ENCODE measurements at regions not wholly inside any gene's neighbourhood (a gene's known extent, or its start where the extent isn't known, plus 50 kb on each side); places are given as distances from the start of the nearest gene placed in this dataset.

DNA sequence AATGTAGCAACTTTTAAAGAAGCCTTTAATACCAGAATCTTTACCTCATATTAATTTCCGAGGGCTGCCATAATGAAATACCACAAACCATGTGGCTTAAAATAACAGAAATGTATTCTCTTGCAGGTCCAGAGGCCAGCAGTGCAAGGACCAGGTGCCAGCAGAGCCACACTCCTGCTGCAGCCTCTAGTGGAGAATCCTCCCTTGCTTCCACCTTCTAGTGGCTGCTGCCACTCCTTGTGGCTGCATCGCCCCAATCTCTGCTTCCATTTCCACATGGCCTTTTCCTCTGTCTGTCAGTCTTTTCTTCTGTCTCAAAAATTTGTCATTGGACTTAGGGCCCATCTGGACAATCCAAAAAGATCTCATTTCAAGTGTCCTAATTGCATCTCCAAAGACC lies 401.5 kb downstream of the EFNA5 start (continued):
- TF ChIP-seq, protein P1, sequence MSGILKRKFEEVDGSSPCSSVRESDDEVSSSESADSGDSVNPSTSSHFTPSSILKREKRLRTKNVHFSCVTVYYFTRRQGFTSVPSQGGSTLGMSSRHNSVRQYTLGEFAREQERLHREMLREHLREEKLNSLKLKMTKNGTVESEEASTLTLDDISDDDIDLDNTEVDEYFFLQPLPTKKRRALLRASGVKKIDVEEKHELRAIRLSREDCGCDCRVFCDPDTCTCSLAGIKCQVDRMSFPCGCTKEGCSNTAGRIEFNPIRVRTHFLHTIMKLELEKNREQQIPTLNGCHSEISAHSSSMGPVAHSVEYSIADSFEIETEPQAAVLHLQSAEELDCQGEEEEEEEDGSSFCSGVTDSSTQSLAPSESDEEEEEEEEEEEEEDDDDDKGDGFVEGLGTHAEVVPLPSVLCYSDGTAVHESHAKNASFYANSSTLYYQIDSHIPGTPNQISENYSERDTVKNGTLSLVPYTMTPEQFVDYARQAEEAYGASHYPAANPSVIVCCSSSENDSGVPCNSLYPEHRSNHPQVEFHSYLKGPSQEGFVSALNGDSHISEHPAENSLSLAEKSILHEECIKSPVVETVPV (CRISPR knock-in tag; IDR thresholded peaks at IDR 0.05), result no peak

DNA sequence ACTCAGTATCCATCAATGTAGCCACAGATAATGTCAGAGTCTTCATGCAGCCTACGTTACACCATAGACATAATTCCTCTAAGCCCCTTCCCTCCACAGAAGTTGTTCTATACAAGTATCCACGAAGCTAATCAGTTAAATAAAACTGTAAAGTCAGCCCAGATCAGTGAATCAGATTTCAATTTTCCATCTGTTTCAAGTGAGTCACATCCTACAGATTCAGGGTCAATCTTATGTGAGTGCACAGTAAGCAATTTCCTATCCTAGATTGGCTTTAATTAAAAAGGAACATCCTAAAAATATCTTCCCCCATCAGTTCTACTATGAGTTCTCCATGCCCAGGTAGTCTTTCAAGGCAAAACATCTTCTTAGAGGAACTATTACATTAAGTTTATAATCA lies 402.5 kb downstream of the EFNA5 start:
- ATAC-seq, result no peak
- TF ChIP-seq TOX (CRISPR knock-in tag; IDR thresholded peaks at IDR 0.05; ENCODE audit: borderline replicate concordance), result no peak
- TF ChIP-seq, protein P1 (CRISPR knock-in tag; IDR thresholded peaks at IDR 0.05), result no peak
- no peak for TF ChIP-seq ZC3H10 (CRISPR knock-in tag; IDR thresholded peaks at IDR 0.05)
- TF ChIP-seq, protein P2, sequence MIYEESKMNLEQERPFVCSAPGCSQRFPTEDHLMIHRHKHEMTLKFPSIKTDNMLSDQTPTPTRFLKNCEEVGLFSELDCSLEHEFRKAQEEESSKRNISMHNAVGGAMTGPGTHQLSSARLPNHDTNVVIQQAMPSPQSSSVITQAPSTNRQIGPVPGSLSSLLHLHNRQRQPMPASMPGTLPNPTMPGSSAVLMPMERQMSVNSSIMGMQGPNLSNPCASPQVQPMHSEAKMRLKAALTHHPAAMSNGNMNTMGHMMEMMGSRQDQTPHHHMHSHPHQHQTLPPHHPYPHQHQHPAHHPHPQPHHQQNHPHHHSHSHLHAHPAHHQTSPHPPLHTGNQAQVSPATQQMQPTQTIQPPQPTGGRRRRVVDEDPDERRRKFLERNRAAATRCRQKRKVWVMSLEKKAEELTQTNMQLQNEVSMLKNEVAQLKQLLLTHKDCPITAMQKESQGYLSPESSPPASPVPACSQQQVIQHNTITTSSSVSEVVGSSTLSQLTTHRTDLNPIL (CRISPR knock-in tag; IDR thresholded peaks at IDR 0.05; ENCODE audit: low read depth), result no peak
- TF ChIP-seq PPARA (CRISPR knock-in tag; IDR thresholded peaks at IDR 0.05; ENCODE audit: borderline replicate concordance), result no peak
- no peak for TF ChIP-seq ARNTL (CRISPR knock-in tag; IDR thresholded peaks at IDR 0.05; ENCODE audit: borderline replicate concordance, low read depth)
- no peak for TF ChIP-seq ZNF70 (CRISPR knock-in tag; IDR thresholded peaks at IDR 0.05)
- TF ChIP-seq ISL1 (CRISPR knock-in tag; IDR thresholded peaks at IDR 0.05), result no peak
- TF ChIP-seq, protein P3, sequence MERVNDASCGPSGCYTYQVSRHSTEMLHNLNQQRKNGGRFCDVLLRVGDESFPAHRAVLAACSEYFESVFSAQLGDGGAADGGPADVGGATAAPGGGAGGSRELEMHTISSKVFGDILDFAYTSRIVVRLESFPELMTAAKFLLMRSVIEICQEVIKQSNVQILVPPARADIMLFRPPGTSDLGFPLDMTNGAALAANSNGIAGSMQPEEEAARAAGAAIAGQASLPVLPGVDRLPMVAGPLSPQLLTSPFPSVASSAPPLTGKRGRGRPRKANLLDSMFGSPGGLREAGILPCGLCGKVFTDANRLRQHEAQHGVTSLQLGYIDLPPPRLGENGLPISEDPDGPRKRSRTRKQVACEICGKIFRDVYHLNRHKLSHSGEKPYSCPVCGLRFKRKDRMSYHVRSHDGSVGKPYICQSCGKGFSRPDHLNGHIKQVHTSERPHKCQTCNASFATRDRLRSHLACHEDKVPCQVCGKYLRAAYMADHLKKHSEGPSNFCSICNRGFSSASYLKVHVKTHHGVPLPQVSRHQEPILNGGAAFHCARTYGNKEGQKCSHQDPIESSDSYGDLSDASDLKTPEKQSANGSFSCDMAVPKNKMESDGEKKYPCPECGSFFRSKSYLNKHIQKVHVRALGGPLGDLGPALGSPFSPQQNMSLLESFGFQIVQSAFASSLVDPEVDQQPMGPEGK (CRISPR knock-in tag; IDR thresholded peaks at IDR 0.05; ENCODE audit: borderline replicate concordance), result no peak
- TF ChIP-seq OSR1 (CRISPR knock-in tag; IDR thresholded peaks at IDR 0.05), result no peak
- TF ChIP-seq ZNF8 (CRISPR knock-in tag; IDR thresholded peaks at IDR 0.05), result no peak
- TF ChIP-seq TCF4 (CRISPR knock-in tag; IDR thresholded peaks at IDR 0.05; ENCODE audit: borderline replicate concordance), result no peak
- no peak for TF ChIP-seq ZFP3 (CRISPR knock-in tag; IDR thresholded peaks at IDR 0.05)
- TF ChIP-seq, protein P4, sequence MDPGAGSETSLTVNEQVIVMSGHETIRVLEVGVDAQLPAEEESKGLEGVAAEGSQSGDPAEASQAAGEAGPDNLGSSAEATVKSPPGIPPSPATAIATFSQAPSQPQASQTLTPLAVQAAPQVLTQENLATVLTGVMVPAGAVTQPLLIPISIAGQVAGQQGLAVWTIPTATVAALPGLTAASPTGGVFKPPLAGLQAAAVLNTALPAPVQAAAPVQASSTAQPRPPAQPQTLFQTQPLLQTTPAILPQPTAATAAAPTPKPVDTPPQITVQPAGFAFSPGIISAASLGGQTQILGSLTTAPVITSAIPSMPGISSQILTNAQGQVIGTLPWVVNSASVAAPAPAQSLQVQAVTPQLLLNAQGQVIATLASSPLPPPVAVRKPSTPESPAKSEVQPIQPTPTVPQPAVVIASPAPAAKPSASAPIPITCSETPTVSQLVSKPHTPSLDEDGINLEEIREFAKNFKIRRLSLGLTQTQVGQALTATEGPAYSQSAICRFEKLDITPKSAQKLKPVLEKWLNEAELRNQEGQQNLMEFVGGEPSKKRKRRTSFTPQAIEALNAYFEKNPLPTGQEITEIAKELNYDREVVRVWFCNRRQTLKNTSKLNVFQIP (CRISPR knock-in tag; IDR thresholded peaks at IDR 0.05; ENCODE audit: borderline replicate concordance, low read depth), result no peak
- TF ChIP-seq SNAI2 (CRISPR knock-in tag; IDR thresholded peaks at IDR 0.05), result no peak

DNA sequence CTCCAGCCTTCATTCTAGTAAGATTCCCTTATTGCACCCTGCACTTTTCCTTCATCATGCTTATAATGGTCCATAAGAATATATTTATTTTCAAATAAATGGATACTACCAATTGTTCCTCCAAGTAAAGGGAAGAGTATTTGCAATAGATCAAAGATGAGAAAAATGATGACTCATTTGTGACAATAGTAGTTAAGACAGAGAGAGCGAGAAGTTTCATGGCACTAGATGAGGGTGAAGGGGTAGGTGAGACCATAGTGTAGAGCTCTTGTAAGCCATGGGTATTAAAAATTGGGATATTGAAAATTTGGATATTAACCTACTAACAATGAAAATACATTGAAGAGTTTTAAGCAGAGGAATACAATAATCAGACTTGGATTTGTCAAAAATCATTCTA lies 404.6 kb downstream of the EFNA5 start:
- TF ChIP-seq, protein P5, sequence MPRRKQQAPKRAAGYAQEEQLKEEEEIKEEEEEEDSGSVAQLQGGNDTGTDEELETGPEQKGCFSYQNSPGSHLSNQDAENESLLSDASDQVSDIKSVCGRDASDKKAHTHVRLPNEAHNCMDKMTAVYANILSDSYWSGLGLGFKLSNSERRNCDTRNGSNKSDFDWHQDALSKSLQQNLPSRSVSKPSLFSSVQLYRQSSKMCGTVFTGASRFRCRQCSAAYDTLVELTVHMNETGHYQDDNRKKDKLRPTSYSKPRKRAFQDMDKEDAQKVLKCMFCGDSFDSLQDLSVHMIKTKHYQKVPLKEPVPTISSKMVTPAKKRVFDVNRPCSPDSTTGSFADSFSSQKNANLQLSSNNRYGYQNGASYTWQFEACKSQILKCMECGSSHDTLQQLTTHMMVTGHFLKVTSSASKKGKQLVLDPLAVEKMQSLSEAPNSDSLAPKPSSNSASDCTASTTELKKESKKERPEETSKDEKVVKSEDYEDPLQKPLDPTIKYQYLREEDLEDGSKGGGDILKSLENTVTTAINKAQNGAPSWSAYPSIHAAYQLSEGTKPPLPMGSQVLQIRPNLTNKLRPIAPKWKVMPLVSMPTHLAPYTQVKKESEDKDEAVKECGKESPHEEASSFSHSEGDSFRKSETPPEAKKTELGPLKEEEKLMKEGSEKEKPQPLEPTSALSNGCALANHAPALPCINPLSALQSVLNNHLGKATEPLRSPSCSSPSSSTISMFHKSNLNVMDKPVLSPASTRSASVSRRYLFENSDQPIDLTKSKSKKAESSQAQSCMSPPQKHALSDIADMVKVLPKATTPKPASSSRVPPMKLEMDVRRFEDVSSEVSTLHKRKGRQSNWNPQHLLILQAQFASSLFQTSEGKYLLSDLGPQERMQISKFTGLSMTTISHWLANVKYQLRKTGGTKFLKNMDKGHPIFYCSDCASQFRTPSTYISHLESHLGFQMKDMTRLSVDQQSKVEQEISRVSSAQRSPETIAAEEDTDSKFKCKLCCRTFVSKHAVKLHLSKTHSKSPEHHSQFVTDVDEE (CRISPR knock-in tag; IDR thresholded peaks at IDR 0.05), result no peak
- TF ChIP-seq ESRRG (CRISPR knock-in tag; IDR thresholded peaks at IDR 0.05), result no peak
- no peak for TF ChIP-seq ISL1 (CRISPR knock-in tag; IDR thresholded peaks at IDR 0.05)
- no peak for TF ChIP-seq GLIS3 (CRISPR knock-in tag; IDR thresholded peaks at IDR 0.05)
- TF ChIP-seq TOX (CRISPR knock-in tag; IDR thresholded peaks at IDR 0.05; ENCODE audit: borderline replicate concordance), result no peak
- TF ChIP-seq TCF4 (CRISPR knock-in tag; IDR thresholded peaks at IDR 0.05; ENCODE audit: borderline replicate concordance), result no peak
- TF ChIP-seq, protein P1 (CRISPR knock-in tag; IDR thresholded peaks at IDR 0.05), result no peak
- TF ChIP-seq, protein P3 (CRISPR knock-in tag; IDR thresholded peaks at IDR 0.05; ENCODE audit: borderline replicate concordance), result no peak
- TF ChIP-seq ZC3H10 (CRISPR knock-in tag; IDR thresholded peaks at IDR 0.05), result no peak
- no peak for TF ChIP-seq ZNF8 (CRISPR knock-in tag; IDR thresholded peaks at IDR 0.05)
- TF ChIP-seq BACH2 (CRISPR knock-in tag; IDR thresholded peaks at IDR 0.05; ENCODE audit: borderline replicate concordance), result no peak
- TF ChIP-seq ZNF565 (CRISPR knock-in tag; conservative IDR thresholded peaks at IDR 0.05; ENCODE audit: low read depth), result no peak
- no peak for TF ChIP-seq SNAI2 (CRISPR knock-in tag; IDR thresholded peaks at IDR 0.05)
- no peak for TF ChIP-seq CSDC2 (CRISPR knock-in tag; IDR thresholded peaks at IDR 0.05)

More for the DNA sequence above, 404.6 kb downstream of the EFNA5 start:
- ATAC-seq, result no peak
